Stomach (tissue), 4 donors: ENCODE measurements at regions not wholly inside any gene's neighbourhood (a gene's known extent, or its start where the extent isn't known, plus 50 kb on each side); places are given as distances from the start of the nearest gene placed in this dataset.

Experiments used
- CTCF ChIP-seq, 7 experiments: fragments of 450-650 bp in 4 of 7; fragments of 200-600 bp in 3 of 7; sonication (generic) in 3 of 7; IDR thresholded peaks; one replicate each; pipeline ENCODE4 v1.5.1; 2016 to 2019; ENCODE audit warnings: antibody characterized with exemption in 7 of 7, control low read depth in 2 of 7, mild to moderate bottlenecking in 1 of 7
- EP300 ChIP-seq: sonication (generic); formaldehyde crosslinking; IDR thresholded peaks from one replicate; pipeline ENCODE4 v1.6.1; 2017; ENCODE audit warnings: antibody characterized with exemption
- POLR2AphosphoS5 ChIP-seq, 3 donors: sonication (generic); formaldehyde crosslinking; IDR thresholded peaks; one replicate each; pipeline ENCODE4 v1.6.1; 2016; ENCODE audit warnings: antibody characterized with exemption in 3 of 3

GRCh38 chr5:163944738-163945137 is 439.3 kb downstream of the MAT2B start:
- TF ChIP-seq CTCF (IDR thresholded peaks at IDR 0.05) (no peak), EP300 (no peak), POLR2AphosphoS5 (IDR thresholded peaks at IDR 0.05) (no peak)
